ENCODE measurements at regions not wholly inside any gene's neighbourhood (a gene's known extent, or its start where the extent isn't known, plus 50 kb on each side); places are given as distances from the start of the nearest gene placed in this dataset.
A peak's percentile ranks its signal among the peaks of the same experiment; 100 is the strongest.

DNA sequence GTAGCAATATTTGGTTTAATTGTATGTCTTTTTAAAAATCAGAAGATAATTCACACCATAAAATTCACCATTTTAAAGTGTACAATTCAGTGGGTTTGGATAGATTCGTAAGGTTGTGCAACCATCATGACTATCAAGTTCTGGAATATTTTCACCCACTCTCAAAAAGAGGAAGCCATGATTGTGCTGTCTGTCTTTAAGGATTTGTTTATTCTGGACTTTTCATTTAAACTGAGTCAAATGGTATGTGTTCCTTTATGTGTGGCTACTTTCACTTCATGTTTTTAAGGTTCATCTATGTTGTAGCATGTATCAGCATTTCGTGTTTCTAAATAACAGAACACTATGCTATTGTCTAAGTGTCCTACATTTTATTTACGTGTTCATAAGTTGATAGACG, 68.1 kb upstream of the CPHXL start:
- H3K4me3 ChIP-seq (ENCODE audit: control insufficient read depth, low read depth, low read length), result no peak overlapping the region
- no peak for DNase-seq (ENCODE audit: low read depth)
- TF ChIP-seq, protein P1, sequence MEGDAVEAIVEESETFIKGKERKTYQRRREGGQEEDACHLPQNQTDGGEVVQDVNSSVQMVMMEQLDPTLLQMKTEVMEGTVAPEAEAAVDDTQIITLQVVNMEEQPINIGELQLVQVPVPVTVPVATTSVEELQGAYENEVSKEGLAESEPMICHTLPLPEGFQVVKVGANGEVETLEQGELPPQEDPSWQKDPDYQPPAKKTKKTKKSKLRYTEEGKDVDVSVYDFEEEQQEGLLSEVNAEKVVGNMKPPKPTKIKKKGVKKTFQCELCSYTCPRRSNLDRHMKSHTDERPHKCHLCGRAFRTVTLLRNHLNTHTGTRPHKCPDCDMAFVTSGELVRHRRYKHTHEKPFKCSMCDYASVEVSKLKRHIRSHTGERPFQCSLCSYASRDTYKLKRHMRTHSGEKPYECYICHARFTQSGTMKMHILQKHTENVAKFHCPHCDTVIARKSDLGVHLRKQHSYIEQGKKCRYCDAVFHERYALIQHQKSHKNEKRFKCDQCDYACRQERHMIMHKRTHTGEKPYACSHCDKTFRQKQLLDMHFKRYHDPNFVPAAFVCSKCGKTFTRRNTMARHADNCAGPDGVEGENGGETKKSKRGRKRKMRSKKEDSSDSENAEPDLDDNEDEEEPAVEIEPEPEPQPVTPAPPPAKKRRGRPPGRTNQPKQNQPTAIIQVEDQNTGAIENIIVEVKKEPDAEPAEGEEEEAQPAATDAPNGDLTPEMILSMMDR (conservative IDR thresholded peaks at IDR 0.05; ENCODE audit: control insufficient read depth, insufficient read depth, low read depth, low read length), result no peak

DNA sequence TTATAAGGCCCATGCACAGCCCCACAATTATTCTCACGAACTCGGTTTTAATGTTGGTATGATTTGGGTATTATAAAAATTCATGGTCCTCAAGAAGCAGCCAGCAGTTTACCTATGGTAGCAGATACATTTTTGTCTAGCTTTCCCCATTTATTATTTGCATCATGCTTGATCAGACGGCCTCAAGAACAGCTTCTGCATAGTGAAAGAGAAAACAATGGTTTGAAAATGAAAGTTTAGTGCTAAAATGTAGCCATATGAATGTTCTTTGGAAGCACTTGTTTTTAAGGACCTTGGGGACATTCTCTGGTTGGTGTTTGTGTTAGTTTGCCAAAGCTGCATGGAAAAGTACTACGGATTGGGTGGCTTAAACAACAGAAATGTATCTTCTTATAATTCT, 72.4 kb upstream of the CPHXL start:
- no peak overlapping the region for H3K4me3 ChIP-seq (ENCODE audit: control insufficient read depth, low read depth, low read length)
- DNase-seq (ENCODE audit: low read depth), result no peak
- TF ChIP-seq, protein P1 (conservative IDR thresholded peaks at IDR 0.05; ENCODE audit: control insufficient read depth, insufficient read depth, low read depth, low read length), result no peak

DNA sequence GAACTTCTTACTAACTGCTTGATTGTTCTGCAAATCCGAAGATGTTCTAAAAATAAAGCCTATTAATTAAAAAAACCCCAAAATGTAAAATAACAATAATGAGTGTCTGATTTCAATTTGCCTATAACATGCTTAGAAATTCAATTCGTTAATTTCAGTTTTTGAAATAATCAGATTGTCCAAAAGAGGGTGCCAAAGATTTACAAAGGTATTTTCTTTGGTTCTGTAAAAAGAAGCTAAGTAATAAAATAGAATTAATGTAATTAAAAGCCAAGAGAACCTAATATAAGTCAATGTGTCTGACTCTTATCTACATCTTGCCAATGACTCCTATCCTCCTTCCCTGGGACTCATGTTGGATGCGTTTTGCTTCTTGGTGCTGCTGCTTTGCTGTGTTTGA, 75.0 kb upstream of the CPHXL start:
- TF ChIP-seq, protein P1 (conservative IDR thresholded peaks at IDR 0.05; ENCODE audit: control insufficient read depth, insufficient read depth, low read depth, low read length), result peak; percentile 16
- peak; percentile 16 for DNase-seq (ENCODE audit: low read depth)
- H3K4me3 ChIP-seq (ENCODE audit: control insufficient read depth, low read depth, low read length), result no peak overlapping the region

DNA sequence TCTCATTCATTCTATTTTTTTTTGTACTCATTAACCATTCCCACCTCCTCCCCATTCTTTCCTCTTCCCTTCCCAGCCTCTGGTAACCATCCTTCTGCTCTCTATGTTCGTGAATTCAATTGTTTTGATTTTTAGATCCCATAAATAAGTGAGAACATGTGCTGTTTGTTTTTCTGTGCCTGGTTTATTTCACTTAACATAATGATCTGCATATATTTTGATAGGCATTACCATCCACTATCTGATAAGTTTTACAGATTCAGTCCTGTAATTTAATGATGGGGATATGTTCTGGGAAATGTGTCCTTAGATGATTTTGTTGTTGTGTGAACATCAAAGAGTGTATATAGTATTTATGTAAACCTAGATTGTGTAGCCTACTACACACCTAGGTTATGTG, 77.5 kb upstream of the CPHXL start:
- TF ChIP-seq, protein P1 (conservative IDR thresholded peaks at IDR 0.05; ENCODE audit: control insufficient read depth, insufficient read depth, low read depth, low read length), result no peak
- no peak overlapping the region for H3K4me3 ChIP-seq (ENCODE audit: control insufficient read depth, low read depth, low read length)
- DNase-seq (ENCODE audit: low read depth), result no peak

DNA sequence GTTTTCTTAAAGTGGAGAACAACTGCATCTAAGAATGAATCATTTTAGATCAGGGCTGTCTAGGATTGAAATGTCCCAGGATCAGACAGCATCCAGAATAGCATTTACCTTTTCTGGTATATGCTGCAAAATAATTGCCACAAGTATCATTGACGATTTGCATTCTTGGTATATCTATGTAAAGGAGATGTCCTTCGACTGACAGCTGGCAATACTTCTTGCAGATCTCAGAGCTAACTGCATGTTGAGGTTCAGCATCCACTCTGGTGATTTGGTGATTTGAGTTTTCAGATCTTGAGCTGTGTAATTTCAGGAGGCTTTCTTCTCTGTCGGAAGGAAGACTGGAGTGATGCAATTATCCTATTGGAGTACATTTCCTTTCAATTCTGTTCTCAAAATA, 78.1 kb upstream of the CPHXL start:
- no peak for DNase-seq (ENCODE audit: low read depth)
- no peak overlapping the region for H3K4me3 ChIP-seq (ENCODE audit: control insufficient read depth, low read depth, low read length)
- TF ChIP-seq, protein P1 (conservative IDR thresholded peaks at IDR 0.05; ENCODE audit: control insufficient read depth, insufficient read depth, low read depth, low read length), result no peak

DNA sequence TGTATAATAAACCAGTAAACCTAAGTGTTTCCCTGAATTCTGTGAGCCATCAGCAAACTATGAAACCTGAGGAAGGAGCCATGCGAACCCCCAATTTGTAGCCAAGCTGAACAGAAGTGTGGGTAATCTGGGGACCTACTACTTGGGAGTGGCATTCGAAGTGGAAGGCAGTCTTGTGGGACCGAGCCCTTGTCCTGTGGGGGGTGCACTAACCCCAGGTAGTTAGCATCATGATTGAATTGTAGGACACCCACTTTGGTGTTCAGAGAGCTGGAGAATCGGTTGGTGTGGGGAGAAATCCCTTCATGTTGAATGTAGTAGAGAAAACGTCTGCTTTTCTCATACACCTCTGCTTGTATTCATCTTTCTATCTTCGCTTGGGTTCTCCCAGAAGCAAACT, 79.7 kb upstream of the CPHXL start:
- TF ChIP-seq, protein P1 (conservative IDR thresholded peaks at IDR 0.05; ENCODE audit: control insufficient read depth, insufficient read depth, low read depth, low read length), result no peak
- DNase-seq (ENCODE audit: low read depth), result no peak

DNA sequence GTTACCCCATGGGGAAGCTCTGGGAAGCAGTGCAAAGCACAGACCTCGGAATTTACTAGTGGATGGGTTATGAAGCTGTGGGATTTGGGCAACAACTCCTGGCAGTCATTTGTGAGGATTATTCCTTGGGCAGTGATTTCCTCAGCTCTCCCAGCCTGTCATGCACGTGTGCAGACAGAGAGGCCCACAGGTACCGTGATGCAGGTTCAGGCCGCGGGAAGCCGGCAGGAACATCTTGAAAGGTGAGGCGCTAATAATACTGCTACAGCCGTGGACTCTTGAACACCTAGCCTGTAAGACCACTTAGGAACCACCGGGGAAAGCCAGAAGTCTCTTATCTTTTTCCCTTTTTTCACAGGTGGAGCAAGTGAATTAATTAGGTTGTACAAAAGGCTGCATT, 80.2 kb upstream of the CPHXL start:
- no peak for DNase-seq (ENCODE audit: low read depth)
- TF ChIP-seq, protein P1 (conservative IDR thresholded peaks at IDR 0.05; ENCODE audit: control insufficient read depth, insufficient read depth, low read depth, low read length), result no peak
- H3K4me3 ChIP-seq (ENCODE audit: control insufficient read depth, low read depth, low read length), result no peak overlapping the region

More for the DNA sequence above, 79.7 kb upstream of the CPHXL start:
- no peak overlapping the region for H3K4me3 ChIP-seq (ENCODE audit: control insufficient read depth, low read depth, low read length)
